Dermis microvascular lymphatic vessel endothelial cell (primary cell): ENCODE measurements at regions not wholly inside any gene's neighbourhood (a gene's known extent, or its start where the extent isn't known, plus 50 kb on each side); places are given as distances from the start of the nearest gene placed in this dataset.

Source experiments
- DNase-seq, 2 donors: peaks; one replicate each; pipeline versions ENCODE4 v3.0.0 to v3.0.0-alpha.2; 2010; ENCODE audit warnings: low read depth in 2 of 2

GRCh38 chr2:20539776-20540586 is 93.1 kb downstream of the RHOB start:
- DNase-seq, result peak in 1 of 2 donors; percentile 30

- DNase-seq, result no peak
Measured at GRCh38 chr2:20540587-20541293, 93.9 kb downstream of the RHOB start.

- DNase-seq, result no peak
Measured at GRCh38 chr2:20541294-20541640, 94.4 kb downstream of the RHOB start.

GRCh38 chr2:20541651-20542050 is 94.8 kb downstream of the RHOB start:
- DNase-seq, result no peak

- no peak for DNase-seq
Measured at GRCh38 chr2:20542269-20542668, 95.4 kb downstream of the RHOB start.

GRCh38 chr2:20542746-20543468 is 96.0 kb downstream of the RHOB start:
- no peak for DNase-seq

- no peak for DNase-seq
Measured at GRCh38 chr2:20543469-20544152, 96.7 kb downstream of the RHOB start.

GRCh38 chr2:20544153-20544747 is 97.4 kb downstream of the RHOB start:
- DNase-seq, result no peak

GRCh38 chr2:20549144-20549543 is 101.8 kb downstream of the HS1BP3 start:
- DNase-seq, result no peak

- no peak for DNase-seq
Measured at GRCh38 chr2:20549691-20550348, 101.1 kb downstream of the HS1BP3 start.

GRCh38 chr2:20551260-20551944 is 99.5 kb downstream of the HS1BP3 start:
- peak in 1 of 2 donors; percentile 57 for DNase-seq

GRCh38 chr2:20551945-20552328 is 99.0 kb downstream of the HS1BP3 start:
- DNase-seq, result no peak

GRCh38 chr2:20552847-20553246 is 98.1 kb downstream of the HS1BP3 start:
- DNase-seq, result no peak

- no peak for DNase-seq
Measured at GRCh38 chr2:20553580-20553979, 97.3 kb downstream of the HS1BP3 start.

GRCh38 chr2:20555954-20556353 is 94.9 kb downstream of the HS1BP3 start:
- DNase-seq, result no peak

- DNase-seq, result peak in 1 of 2 donors; percentile 32
Measured at GRCh38 chr2:20556756-20557155, 94.1 kb downstream of the HS1BP3 start.

- DNase-seq, result no peak
Measured at GRCh38 chr2:20557226-20557625, 93.7 kb downstream of the HS1BP3 start.

GRCh38 chr2:20557635-20558034 is 93.3 kb downstream of the HS1BP3 start:
- no peak for DNase-seq

GRCh38 chr2:20558391-20559150 is 92.3 kb downstream of the HS1BP3 start:
- DNase-seq, result no peak

- no peak for DNase-seq
Measured at GRCh38 chr2:20559277-20559676, 91.6 kb downstream of the HS1BP3 start.
